Heart right ventricle (tissue), 16 donors: ENCODE measurements at regions not wholly inside any gene's neighbourhood (a gene's known extent, or its start where the extent isn't known, plus 50 kb on each side); places are given as distances from the start of the nearest gene placed in this dataset.

Experiments used
- ATAC-seq, 8 donors: fragments of 200-7000 bp; cut with Tn5 transposase; one replicate each; pipeline ENCODE4 v1.9.1; 2020; ENCODE audit warnings: mild to moderate bottlenecking in 8 of 8, moderate library complexity in 8 of 8, moderate number of reproducible peaks in 1 of 8
- DNase-seq, 2 donors: peaks; one replicate each; pipeline ENCODE4 v3.0.0-alpha.2; 2020
- H3K27ac ChIP-seq, 10 donors: fragments of 200-600 bp; sonication (generic) in 2 of 10; one replicate each; pipeline versions ENCODE4 v1.5.0 to v1.8.0; 2020 to 2022; ENCODE audit warnings: mild to moderate bottlenecking in 3 of 10
- H3K27me3 ChIP-seq, 7 donors: fragments of 200-600 bp; one replicate each; pipeline ENCODE4 v1.8.0; 2021 to 2022; ENCODE audit warnings: mild to moderate bottlenecking in 2 of 7
- H3K36me3 ChIP-seq, 9 donors: fragments of 200-600 bp; sonication (generic) in 1 of 9; one replicate each; pipeline versions ENCODE4 v1.5.0 to v1.8.0; 2020 to 2022; ENCODE audit warnings: mild to moderate bottlenecking in 2 of 9
- H3K4me1 ChIP-seq, 9 donors: fragments of 200-600 bp; sonication (generic) in 1 of 9; one replicate each; pipeline versions ENCODE4 v1.5.0 to v1.8.0; 2020 to 2022; ENCODE audit warnings: mild to moderate bottlenecking in 4 of 9
- H3K4me3 ChIP-seq, 10 donors: fragments of 200-600 bp; sonication (generic) in 2 of 10; one replicate each; pipeline versions ENCODE4 v1.5.0 to v1.8.0; 2020 to 2022; ENCODE audit warnings: mild to moderate bottlenecking in 7 of 10, moderate library complexity in 2 of 10
- H3K9me3 ChIP-seq, 11 donors: fragments of 200-600 bp in 10 of 11; sonication (generic) in 2 of 11; one replicate each; pipeline versions ENCODE4 v1.5.0 to v1.8.0; 2013 to 2022; ENCODE audit warnings: mild to moderate bottlenecking in 2 of 11, control low read depth in 1 of 11, moderate library complexity in 1 of 11
- WGBS, 2 donors: extraction: QIAGEN DNeasy Blood & Tissue Kit; methylation state at CpG; one replicate each; pipeline ENCODE4 v1.1.7; 2013; ENCODE audit warnings: inconsistent platforms in 1 of 2; 5-methylcytosine and 5-hydroxymethylcytosine counted together
- intact Hi-C, 10 donors: fragments of 100-400 bp; cut with DNase I; formaldehyde crosslinking; loops; one replicate each; pipeline versions ENCODE4 v1.11.1 to v1.14.2; 2022
- TF ChIP-seq, protein P1 (sequence below), 9 donors: fragments of 200-600 bp; sonication (generic) in 2 of 9; IDR thresholded peaks; one replicate each; pipeline versions ENCODE4 v1.5.0 to v1.8.0; 2021 to 2022; ENCODE audit warnings: antibody characterized with exemption in 9 of 9, mild to moderate bottlenecking in 5 of 9, moderate library complexity in 1 of 9
- donor health status: Arrhythmogenic right ventricular cardiomyopathy.
- donor health status: ischemic (EF 13 %, LVEDD 7.1; RV severe dilation, severe dysfunction).
- donor health status: healthy with polysubstance abuse.
- donor health status: DM: no; HTN: yes; CAD: no.
- donor health status: DM: no; HTN: no; CAD: no.
- donor health status: ischemic (EF 25% LVEDD 6.9; RV normal size, moderate dysfunction).
- donor health status: ischemic (EF 25% LVEDD 5.7; RV mildly dilated, moderate dysfunction).
- donor health status: healthy.
- donor health status: DM: yes; HTN: yes; CAD: no.
- donor health status: Ischemic cardiomyopathy.
- donor health status: ischemic (EF 35%, LVEDD 5.7; RV mildly dilated, moderate dysfunction).
- donor health status: nonischemic (EF 11% LVEDD 7.7; RV severe dilation, severe dysfunction).
- donor health status: DM: yes; HTN: yes; CAD: no.
- donor health status: PGD.
- donor health status: ischemic (EF 29% LVEDD 5.4; RV normal size, mild dysfunction).
- donor health status: nonischemic (EF 23%, LVEDD 6.1; RV moderate dilation, normal function).

DNA sequence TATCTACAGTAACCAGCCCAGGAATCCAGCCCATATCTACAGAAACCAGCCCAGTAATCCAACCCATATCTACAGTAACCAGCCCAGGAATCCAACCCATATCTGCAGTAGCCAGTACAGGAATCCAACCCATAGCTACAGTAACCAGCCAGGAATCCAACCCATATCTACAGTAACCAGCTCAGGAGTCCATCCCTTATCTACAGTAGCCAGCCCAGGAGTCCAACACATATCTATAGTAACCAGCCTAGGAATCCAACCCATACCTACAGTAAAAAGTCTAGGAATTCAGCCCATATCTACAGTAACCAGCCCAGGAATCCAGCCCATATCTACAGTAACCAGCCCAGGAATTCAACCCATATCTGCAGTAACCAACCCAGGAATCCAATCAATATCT is 445.0 kb upstream of the BOD1L1 start:
- peaks cover 0 to 4% (median 0%) of the 10 kb centered on the region in 9 donors for H3K4me1 ChIP-seq
- no peak for ATAC-seq
- no peak overlapping the region for H3K4me3 ChIP-seq
- no peak for DNase-seq
- TF ChIP-seq, protein P1, sequence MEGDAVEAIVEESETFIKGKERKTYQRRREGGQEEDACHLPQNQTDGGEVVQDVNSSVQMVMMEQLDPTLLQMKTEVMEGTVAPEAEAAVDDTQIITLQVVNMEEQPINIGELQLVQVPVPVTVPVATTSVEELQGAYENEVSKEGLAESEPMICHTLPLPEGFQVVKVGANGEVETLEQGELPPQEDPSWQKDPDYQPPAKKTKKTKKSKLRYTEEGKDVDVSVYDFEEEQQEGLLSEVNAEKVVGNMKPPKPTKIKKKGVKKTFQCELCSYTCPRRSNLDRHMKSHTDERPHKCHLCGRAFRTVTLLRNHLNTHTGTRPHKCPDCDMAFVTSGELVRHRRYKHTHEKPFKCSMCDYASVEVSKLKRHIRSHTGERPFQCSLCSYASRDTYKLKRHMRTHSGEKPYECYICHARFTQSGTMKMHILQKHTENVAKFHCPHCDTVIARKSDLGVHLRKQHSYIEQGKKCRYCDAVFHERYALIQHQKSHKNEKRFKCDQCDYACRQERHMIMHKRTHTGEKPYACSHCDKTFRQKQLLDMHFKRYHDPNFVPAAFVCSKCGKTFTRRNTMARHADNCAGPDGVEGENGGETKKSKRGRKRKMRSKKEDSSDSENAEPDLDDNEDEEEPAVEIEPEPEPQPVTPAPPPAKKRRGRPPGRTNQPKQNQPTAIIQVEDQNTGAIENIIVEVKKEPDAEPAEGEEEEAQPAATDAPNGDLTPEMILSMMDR (IDR thresholded peaks at IDR 0.05), result no peak
- no peak overlapping the region for H3K27ac ChIP-seq
- H3K27me3 ChIP-seq, result no peaks in the 10 kb centered on the region
- H3K9me3 ChIP-seq, result peaks cover 0 to 31% (median 7%) of the 10 kb centered on the region in 11 donors
- intact Hi-C loops, result no loop called here
- H3K36me3 ChIP-seq, result no peaks in the 10 kb centered on the region

DNA sequence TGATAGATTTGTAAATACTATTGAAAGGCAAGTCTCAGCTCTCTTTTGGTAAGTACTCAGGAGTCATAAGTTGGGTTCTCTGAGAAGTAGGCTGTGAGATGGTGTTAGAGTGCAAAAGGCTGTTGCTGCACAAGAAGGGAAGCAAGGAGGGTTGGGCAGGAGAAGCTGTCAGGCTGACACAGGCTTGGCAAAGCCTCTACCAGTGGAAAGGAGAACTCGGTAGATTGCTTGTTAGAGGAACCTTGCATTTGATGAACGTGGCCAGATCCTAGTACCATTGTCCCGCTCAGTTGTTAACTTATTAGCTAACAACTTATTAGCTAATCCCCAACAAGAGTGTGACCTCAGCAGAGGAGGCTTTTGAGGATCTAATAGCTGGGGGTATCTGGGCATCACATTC is 449.3 kb upstream of the BOD1L1 start:
- no peak overlapping the region for H3K4me3 ChIP-seq
- TF ChIP-seq, protein P1 (IDR thresholded peaks at IDR 0.05), result no peak
- H3K27ac ChIP-seq, result no peak overlapping the region
- H3K4me1 ChIP-seq, result no peaks in the 10 kb centered on the region
- no peak for ATAC-seq
- peaks cover 0 to 22% (median 7%) of the 10 kb centered on the region in 11 donors for H3K9me3 ChIP-seq
- intact Hi-C loops, result no loop called here
- no peak for DNase-seq
- no peaks in the 10 kb centered on the region for H3K27me3 ChIP-seq
- WGBS, 2 donors, result 89 to 94% methylated on average over 3 of the region's 3 CpGs
- H3K36me3 ChIP-seq, result no peaks in the 10 kb centered on the region

DNA sequence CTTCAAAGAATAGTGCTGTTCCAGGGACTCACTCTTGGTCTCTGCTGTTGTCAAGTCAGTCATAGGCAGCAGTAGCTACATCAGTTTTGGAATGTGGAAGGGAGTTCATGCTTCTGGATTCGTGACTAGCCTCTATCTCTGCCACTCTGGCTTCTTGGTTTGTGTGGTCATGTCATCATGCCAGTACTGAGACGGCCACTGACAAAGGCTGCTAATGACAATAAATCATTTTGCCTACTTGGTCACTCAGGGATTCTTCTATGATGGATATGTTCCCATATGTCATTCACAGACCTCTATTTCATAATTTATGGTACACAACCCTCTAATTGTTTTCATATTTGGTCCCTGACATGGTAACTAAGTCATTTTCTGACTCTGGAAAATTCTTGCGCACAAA is 450.8 kb upstream of the BOD1L1 start:
- WGBS, 2 donors, result 74 to 86% methylated on average over 3 of the region's 3 CpGs
- H3K4me1 ChIP-seq, result no peaks in the 10 kb centered on the region
- H3K9me3 ChIP-seq, result peaks cover 0 to 6% (median 0%) of the 10 kb centered on the region in 11 donors
- H3K4me3 ChIP-seq, result no peak overlapping the region
- intact Hi-C loops, result no loop called here
- ATAC-seq (no peak), DNase-seq (no peak)
- no peaks in the 10 kb centered on the region for H3K36me3 ChIP-seq
- TF ChIP-seq, protein P1 (IDR thresholded peaks at IDR 0.05), result no peak
- no peak overlapping the region for H3K27ac ChIP-seq
- no peaks in the 10 kb centered on the region for H3K27me3 ChIP-seq

DNA sequence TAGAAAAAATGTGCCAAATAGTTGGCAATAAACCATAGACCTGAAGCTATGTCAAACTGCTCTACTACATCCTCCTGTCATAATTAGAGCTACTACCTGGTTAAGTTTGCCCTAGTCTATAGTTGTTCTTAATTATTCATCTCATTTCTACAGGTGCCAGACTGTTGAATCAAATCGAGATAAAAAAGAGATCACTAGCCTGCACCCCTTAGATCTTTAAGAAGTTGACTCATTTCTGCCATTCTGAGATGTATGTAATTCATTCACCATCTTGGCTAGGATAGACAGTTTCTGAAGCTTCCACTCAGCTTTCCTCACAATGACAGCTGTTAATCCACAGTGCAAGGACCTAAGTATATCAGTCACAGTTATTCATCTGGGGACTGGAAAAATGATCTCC is 452.1 kb upstream of the BOD1L1 start:
- H3K9me3 ChIP-seq, result no peaks in the 10 kb centered on the region
- TF ChIP-seq, protein P1 (IDR thresholded peaks at IDR 0.05), result no peak
- intact Hi-C loops, result no loop called here
- H3K27me3 ChIP-seq, result no peaks in the 10 kb centered on the region
- H3K27ac ChIP-seq, result no peak overlapping the region
- ATAC-seq (no peak), DNase-seq (no peak)
- 80 to 87% methylated on average over 1 of the region's 1 CpG for WGBS, 2 donors
- H3K4me1 ChIP-seq, result no peaks in the 10 kb centered on the region
- H3K36me3 ChIP-seq, result no peaks in the 10 kb centered on the region
- H3K4me3 ChIP-seq, result no peak overlapping the region

DNA sequence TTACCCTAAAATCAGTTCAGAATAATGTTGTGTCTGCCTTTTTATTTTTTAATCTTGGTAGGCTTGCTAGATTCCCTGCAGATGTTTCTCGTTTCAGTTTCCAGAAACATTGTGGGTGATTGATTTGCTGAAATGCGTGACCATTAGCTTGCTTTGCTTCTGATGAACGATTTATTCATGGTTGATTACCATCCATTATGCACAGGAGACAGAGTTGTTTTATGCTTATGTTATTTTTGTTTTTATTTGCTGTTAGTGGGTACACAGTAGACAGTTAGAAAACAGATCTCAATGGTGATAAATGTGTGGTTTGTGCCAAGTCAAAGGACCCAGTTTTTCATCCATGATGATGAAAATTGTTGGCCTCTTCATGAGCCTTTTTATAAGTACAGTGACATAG is 455.6 kb upstream of the BOD1L1 start:
- Histone ChIP-seq H3K4me3 (no peak overlapping the region), H3K4me1 (peaks cover 0 to 5% (median 0%) of the 10 kb centered on the region in 9 donors), H3K9me3 (peaks cover 0 to 4% (median 0%) of the 10 kb centered on the region in 11 donors), H3K27me3 (no peaks in the 10 kb centered on the region), H3K27ac (no peak overlapping the region), H3K36me3 (no peaks in the 10 kb centered on the region)
- ATAC-seq, result no peak
- intact Hi-C loops, result no loop called here
- TF ChIP-seq, protein P1 (IDR thresholded peaks at IDR 0.05), result no peak
- WGBS, 2 donors, result 62 to 71% methylated on average over 3 of the region's 3 CpGs
- DNase-seq, result no peak
